Breast epithelium (tissue), 3 donors: ENCODE measurements at regions not wholly inside any gene's neighbourhood (a gene's known extent, or its start where the extent isn't known, plus 50 kb on each side); places are given as distances from the start of the nearest gene placed in this dataset.

Source experiments
- CTCF ChIP-seq, 3 donors: fragments of 450-650 bp; IDR thresholded peaks; one replicate each; pipeline ENCODE4 v1.5.1; 2016 to 2017; ENCODE audit warnings: antibody characterized with exemption in 3 of 3, mild to moderate bottlenecking in 3 of 3, moderate library complexity in 3 of 3
- POLR2AphosphoS5 ChIP-seq, 3 donors: sonication (generic); formaldehyde crosslinking; IDR thresholded peaks; one replicate each; pipeline ENCODE4 v1.6.1; 2017; ENCODE audit warnings: antibody characterized with exemption in 3 of 3

- TF ChIP-seq CTCF (IDR thresholded peaks at IDR 0.05) (no peak), POLR2AphosphoS5 (IDR thresholded peaks at IDR 0.05) (no peak)
Measured at GRCh38 chr12:91702843-91703425, 442.7 kb downstream of the BTG1 start.
